CD14-positive monocyte (primary cell): ENCODE measurements at regions not wholly inside any gene's neighbourhood (a gene's known extent, or its start where the extent isn't known, plus 50 kb on each side); places are given as distances from the start of the nearest gene placed in this dataset.

Experiments used
- DNase-seq, 3 donors: peaks; one replicate each; pipeline ENCODE4 v3.0.0-alpha.2; 2011 to 2022
- H2AFZ ChIP-seq: 2 replicates; pipeline ENCODE4 v1.6.0; 2012; ENCODE audit warnings: mild to moderate bottlenecking, low read depth, low read length, inconsistent platforms; ENCODE audit not compliant: insufficient read depth, poor library complexity, severe bottlenecking
- H3K27ac ChIP-seq, 2 donors: 1 replicate in 1 of 2; 2 replicates in 1 of 2; pipeline ENCODE4 v1.5.1; 2012 to 2013; ENCODE audit warnings: low read length in 2 of 2, control low read depth in 1 of 2, inconsistent platforms in 1 of 2, low read depth in 1 of 2, mild to moderate bottlenecking in 1 of 2
- H3K27me3 ChIP-seq, 2 donors: one replicate each; pipeline versions ENCODE4 v1.6.0 to v1.6.1; 2011 to 2013; ENCODE audit warnings: low read length in 2 of 2; ENCODE audit not compliant: control insufficient read depth in 2 of 2, insufficient read depth in 2 of 2
- H3K36me3 ChIP-seq, 2 donors: replicated peaks in 1 of 2; 1 replicate in 1 of 2; 2 replicates in 1 of 2; pipeline versions ENCODE4 v1.5.1 to v1.6.1; 2012 to 2013; ENCODE audit warnings: low read length in 2 of 2, control low read depth in 1 of 2, inconsistent platforms in 1 of 2, mild to moderate bottlenecking in 1 of 2; ENCODE audit not compliant: insufficient read depth in 2 of 2, control insufficient read depth in 1 of 2
- H3K4me1 ChIP-seq, 2 donors: 1 replicate in 1 of 2; 2 replicates in 1 of 2; pipeline versions ENCODE4 v1.5.1 to v1.6.1; 2012 to 2013; ENCODE audit warnings: low read length in 2 of 2, control low read depth in 1 of 2, inconsistent platforms in 1 of 2, mild to moderate bottlenecking in 1 of 2, moderate library complexity in 1 of 2; ENCODE audit not compliant: insufficient read depth in 2 of 2, control insufficient read depth in 1 of 2
- H3K4me2 ChIP-seq: replicated peaks from 2 replicates; pipeline ENCODE3; 2012; ENCODE audit warnings: low read length, moderate library complexity, mild to moderate bottlenecking; ENCODE audit not compliant: poor library complexity, severe bottlenecking; ENCODE audit errors: extremely low read depth
- H3K4me3 ChIP-seq, 3 experiments: fragments of 200-600 bp in 1 of 3; sonication (generic) in 1 of 3; replicated peaks in 1 of 3; 1 replicate in 2 of 3; 2 replicates in 1 of 3; pipeline ENCODE4 v1.5.1; 2011 to 2013; ENCODE audit warnings: low read length in 3 of 3, mild to moderate bottlenecking in 3 of 3, control low read depth in 2 of 3, low read depth in 2 of 3, inconsistent platforms in 1 of 3, moderate library complexity in 1 of 3
- H3K79me2 ChIP-seq: 2 replicates; pipeline ENCODE4 v1.6.0; 2012; ENCODE audit warnings: mild to moderate bottlenecking, control low read depth, inconsistent platforms, low read length, moderate library complexity; ENCODE audit not compliant: insufficient read depth
- H3K9ac ChIP-seq: 2 replicates; pipeline ENCODE4 v1.6.0; 2017; ENCODE audit warnings: low read length, mild to moderate bottlenecking; ENCODE audit not compliant: insufficient read depth, poor library complexity, severe bottlenecking
- H3K9me3 ChIP-seq, 2 donors: replicated peaks in 1 of 2; 1 replicate in 1 of 2; 2 replicates in 1 of 2; pipeline versions ENCODE4 v1.5.1 to v1.6.1; 2012 to 2013; ENCODE audit warnings: low read length in 2 of 2, control low read depth in 1 of 2; ENCODE audit not compliant: control insufficient read depth in 1 of 2, insufficient read depth in 1 of 2
- H4K20me1 ChIP-seq: 2 replicates; pipeline ENCODE4 v1.6.0; 2012; ENCODE audit warnings: mild to moderate bottlenecking, low read length, control low read depth, moderate library complexity; ENCODE audit not compliant: insufficient read depth
- H3K27ac Mint-ChIP-seq, 7 donors: one replicate each; pipeline ENCODE4 v1.8.0; 2020; ENCODE audit warnings: mild to moderate bottlenecking in 7 of 7, mixed read lengths in 7 of 7, moderate library complexity in 6 of 7, inconsistent platforms in 2 of 7
- H3K27me3 Mint-ChIP-seq, 3 donors: one replicate each; pipeline ENCODE4 v1.8.0; 2021 to 2022; ENCODE audit warnings: low read depth in 3 of 3, mild to moderate bottlenecking in 3 of 3, mixed read lengths in 3 of 3, moderate library complexity in 3 of 3, inconsistent platforms in 1 of 3
- H3K36me3 Mint-ChIP-seq, 2 donors: one replicate each; pipeline ENCODE4 v1.8.0; 2020; ENCODE audit warnings: mixed read lengths in 2 of 2, inconsistent platforms in 1 of 2, mild to moderate bottlenecking in 1 of 2
- H3K4me1 Mint-ChIP-seq: one replicate; pipeline ENCODE4 v1.8.0; 2020; ENCODE audit warnings: mild to moderate bottlenecking, mixed read lengths
- H3K4me3 Mint-ChIP-seq, 2 donors: one replicate each; pipeline ENCODE4 v1.8.0; 2020; ENCODE audit warnings: mild to moderate bottlenecking in 2 of 2, mixed read lengths in 2 of 2, moderate library complexity in 1 of 2
- H3K9me3 Mint-ChIP-seq, 7 donors: one replicate each; pipeline ENCODE4 v1.8.0; 2020 to 2022; ENCODE audit warnings: mixed read lengths in 7 of 7, mild to moderate bottlenecking in 6 of 7, moderate library complexity in 6 of 7, inconsistent platforms in 2 of 7
- CTCF ChIP-seq: fragments of 200-600 bp; IDR thresholded peaks from one replicate; pipeline ENCODE4 v1.8.0; 2022; ENCODE audit warnings: antibody characterized with exemption, mild to moderate bottlenecking
- WGBS: methylation state at CpG from one replicate; pipeline ENCODE4 v1.1.5; 2013; ENCODE audit warnings: missing lambda C conversion rate; ENCODE audit not compliant: insufficient coverage; 5-methylcytosine and 5-hydroxymethylcytosine counted together
- intact Hi-C, 2 donors: fragments of 100-400 bp; cut with micrococcal nuclease; formaldehyde crosslinking; loops; one replicate each; pipeline versions ENCODE4 v1.15.0 to v1.15.1; 2023

- H3K4me1 Mint-ChIP-seq, result no peaks in the 10 kb centered on the region
- no peaks in the 10 kb centered on the region for H3K79me2 ChIP-seq
- no peaks in the 10 kb centered on the region for H4K20me1 ChIP-seq
- no peak for TF ChIP-seq CTCF
- no peak overlapping the region for H2AFZ ChIP-seq
- no peaks in the 10 kb centered on the region for H3K4me1 ChIP-seq
- H3K27ac ChIP-seq, result no peak overlapping the region
- no peak overlapping the region for H3K27ac Mint-ChIP-seq
- peaks cover 0 to 2% (median 0%) of the 10 kb centered on the region in 7 donors for H3K9me3 Mint-ChIP-seq
- H3K9me3 ChIP-seq, result peaks cover 0 to 7% of the 10 kb centered on the region in 2 donors
- intact Hi-C loops, result no loop called here
- WGBS, result 67% methylated on average over 1 of the region's 1 CpG
- DNase-seq, result no peak
- H3K4me2 ChIP-seq, result no peak overlapping the region
- H3K36me3 Mint-ChIP-seq, result no peaks in the 10 kb centered on the region
- no peak overlapping the region for H3K4me3 Mint-ChIP-seq
- H3K36me3 ChIP-seq, result no peaks in the 10 kb centered on the region
- H3K27me3 ChIP-seq, result no peaks in the 10 kb centered on the region
- peaks cover 0 to 2% (median 0%) of the 10 kb centered on the region in 3 donors for H3K27me3 Mint-ChIP-seq
- no peak overlapping the region for H3K4me3 ChIP-seq
- H3K9ac ChIP-seq, result no peak overlapping the region
Observed at GRCh38 chr3:147987549-147987948, 578.4 kb downstream of the ZIC1 start.

GRCh38 chr3:147989344-147989743 lies 580.2 kb downstream of the ZIC1 start:
- Histone ChIP-seq H3K27me3 (no peaks in the 10 kb centered on the region), H3K36me3 (no peaks in the 10 kb centered on the region), H3K4me3 (no peak overlapping the region), H3K9me3 (peaks cover 0 to 7% of the 10 kb centered on the region in 2 donors), H3K9ac (no peak overlapping the region), H3K79me2 (no peaks in the 10 kb centered on the region), H3K4me2 (no peak overlapping the region), H4K20me1 (no peaks in the 10 kb centered on the region), H3K27ac (no peak overlapping the region), H2AFZ (no peak overlapping the region), H3K4me1 (no peaks in the 10 kb centered on the region)
- TF ChIP-seq CTCF, result no peak
- 95% methylated on average over 27 of the region's 27 CpGs for WGBS
- no peak for DNase-seq
- Mint-ChIP-seq H3K9me3 (peaks cover 0 to 2% (median 0%) of the 10 kb centered on the region in 7 donors), H3K4me3 (no peak overlapping the region), H3K36me3 (no peaks in the 10 kb centered on the region), H3K27me3 (peaks cover 0 to 2% (median 1%) of the 10 kb centered on the region in 3 donors), H3K4me1 (no peaks in the 10 kb centered on the region), H3K27ac (no peak overlapping the region)
- intact Hi-C loops, result no loop called here
